ENCODE measurements at regions not wholly inside any gene's neighbourhood (a gene's known extent, or its start where the extent isn't known, plus 50 kb on each side); places are given as distances from the start of the nearest gene placed in this dataset.

DNA sequence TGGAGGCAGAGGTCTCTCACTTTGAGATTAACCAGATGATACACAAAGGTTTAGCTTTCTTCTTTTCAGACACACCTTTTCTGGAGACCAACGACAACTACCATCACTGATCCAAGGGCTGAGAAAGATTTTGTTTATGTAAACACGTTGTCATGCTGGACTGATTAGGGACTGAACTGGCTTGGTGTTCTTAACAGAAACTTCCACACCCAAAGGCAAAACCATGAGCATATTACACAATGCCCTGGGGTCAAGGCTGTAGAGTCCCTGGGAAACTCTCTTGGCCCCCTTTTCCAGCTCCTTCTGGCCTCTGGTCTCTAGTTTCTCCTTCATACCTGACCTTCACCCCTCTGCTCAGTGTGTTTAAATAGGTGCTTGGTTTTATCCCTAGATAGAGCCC is 447.0 kb upstream of the TCF4 start:
- TF ChIP-seq PATZ1 (CRISPR knock-in tag; IDR thresholded peaks at IDR 0.05; ENCODE audit: borderline replicate concordance) = no peak
- ATAC-seq = no peak

DNA sequence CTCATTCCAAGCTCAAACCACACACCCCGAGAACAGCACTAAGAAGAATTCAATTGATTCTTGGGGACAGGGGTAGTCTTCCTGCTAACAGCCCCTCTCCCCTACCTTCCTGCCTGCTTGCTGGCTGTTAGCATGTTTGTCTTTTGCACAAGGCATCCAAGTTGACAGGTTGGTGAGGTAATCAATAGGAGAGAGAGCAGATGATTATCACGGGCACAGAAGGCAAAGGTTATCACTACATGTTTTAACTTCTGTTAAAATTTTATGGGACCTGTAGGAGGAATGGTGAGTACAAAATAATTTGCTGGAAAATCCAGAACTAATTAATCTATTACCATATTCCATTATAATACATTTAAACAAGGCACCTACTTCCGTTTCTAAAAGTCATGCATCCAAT is 442.1 kb upstream of the TCF4 start:
- TF ChIP-seq PATZ1 (CRISPR knock-in tag; IDR thresholded peaks at IDR 0.05; ENCODE audit: borderline replicate concordance) = no peak
- no peak for TF ChIP-seq ARNTL (CRISPR knock-in tag; IDR thresholded peaks at IDR 0.05; ENCODE audit: borderline replicate concordance, low read depth)
- TF ChIP-seq TOX (CRISPR knock-in tag; IDR thresholded peaks at IDR 0.05; ENCODE audit: borderline replicate concordance) = no peak
- TF ChIP-seq ISL1 (CRISPR knock-in tag; IDR thresholded peaks at IDR 0.05) = no peak
- TF ChIP-seq ZC3H10 (CRISPR knock-in tag; IDR thresholded peaks at IDR 0.05) = no peak
- TF ChIP-seq ZNF565 (CRISPR knock-in tag; conservative IDR thresholded peaks at IDR 0.05; ENCODE audit: low read depth) = no peak
- TF ChIP-seq TCF4 (CRISPR knock-in tag; IDR thresholded peaks at IDR 0.05; ENCODE audit: borderline replicate concordance) = no peak
- no peak for TF ChIP-seq SNAI2 (CRISPR knock-in tag; IDR thresholded peaks at IDR 0.05)
- no peak for TF ChIP-seq GLIS3 (CRISPR knock-in tag; IDR thresholded peaks at IDR 0.05)
- no peak for TF ChIP-seq CSDC2 (CRISPR knock-in tag; IDR thresholded peaks at IDR 0.05)
- TF ChIP-seq TSHZ2 (CRISPR knock-in tag; IDR thresholded peaks at IDR 0.05) = no peak
- no peak for TF ChIP-seq ZNF8 (CRISPR knock-in tag; IDR thresholded peaks at IDR 0.05)

DNA sequence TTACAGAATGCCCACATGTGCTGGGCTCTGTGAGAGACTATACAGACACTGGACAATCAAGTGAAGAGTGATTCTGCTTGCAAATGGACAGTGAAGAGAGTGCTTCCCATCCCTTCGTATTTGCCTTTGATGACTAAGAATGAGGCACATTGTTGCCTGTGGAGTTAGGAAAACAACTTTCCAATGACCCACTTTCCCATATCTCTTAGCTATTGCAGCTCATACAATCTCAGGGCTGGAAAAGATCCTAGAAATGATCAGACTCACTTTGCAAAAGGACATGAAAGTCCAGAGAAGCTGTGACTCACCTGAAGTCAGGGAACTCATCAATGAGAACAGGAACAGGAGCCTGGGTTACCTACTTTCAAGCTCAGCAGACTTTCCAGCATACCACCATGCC is 440.5 kb upstream of the TCF4 start:
- ATAC-seq = no peak
- TF ChIP-seq ZNF8 (CRISPR knock-in tag; IDR thresholded peaks at IDR 0.05) (no peak), CSDC2 (CRISPR knock-in tag; IDR thresholded peaks at IDR 0.05) (no peak), RARB (CRISPR knock-in tag; IDR thresholded peaks at IDR 0.05) (no peak)

More for the DNA sequence above, 442.1 kb upstream of the TCF4 start:
- ATAC-seq = no peak

DNA sequence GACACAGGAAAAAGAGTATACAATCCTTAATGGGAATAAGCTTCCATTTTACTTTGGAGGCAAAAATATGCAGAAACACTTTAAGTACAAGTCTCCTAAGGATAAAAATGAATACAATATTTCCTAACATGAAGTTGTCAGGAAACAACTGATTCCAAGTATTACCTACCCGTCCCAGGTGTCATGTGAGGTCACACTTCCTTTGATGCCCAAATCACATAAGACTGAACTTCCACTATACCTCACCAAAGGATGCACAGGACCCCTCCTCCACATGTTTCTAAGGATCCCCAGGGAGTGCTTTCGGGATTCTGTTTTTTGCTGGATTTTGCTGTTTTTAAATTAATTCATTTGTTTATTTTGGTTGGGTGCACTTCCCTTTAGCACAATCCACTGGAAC is 438.5 kb upstream of the TCF4 start:
- no peak for ATAC-seq
- TF ChIP-seq POU6F1 (CRISPR knock-in tag; IDR thresholded peaks at IDR 0.05; ENCODE audit: borderline replicate concordance, low read depth) (no peak), ZNF70 (CRISPR knock-in tag; IDR thresholded peaks at IDR 0.05) (no peak), CSDC2 (CRISPR knock-in tag; IDR thresholded peaks at IDR 0.05) (no peak), ARNTL (CRISPR knock-in tag; IDR thresholded peaks at IDR 0.05; ENCODE audit: borderline replicate concordance, low read depth) (no peak), ISL1 (CRISPR knock-in tag; IDR thresholded peaks at IDR 0.05) (no peak), ZC3H10 (CRISPR knock-in tag; IDR thresholded peaks at IDR 0.05) (no peak), ZNF565 (CRISPR knock-in tag; conservative IDR thresholded peaks at IDR 0.05; ENCODE audit: low read depth) (no peak), SNAI2 (CRISPR knock-in tag; IDR thresholded peaks at IDR 0.05) (no peak), ZNF8 (CRISPR knock-in tag; IDR thresholded peaks at IDR 0.05) (no peak), TOX (CRISPR knock-in tag; IDR thresholded peaks at IDR 0.05; ENCODE audit: borderline replicate concordance) (no peak), ZFP30 (CRISPR knock-in tag; IDR thresholded peaks at IDR 0.05) (no peak), TSHZ2 (CRISPR knock-in tag; IDR thresholded peaks at IDR 0.05) (no peak)

Measured in SK-N-SH treated with all-trans-retinoic acid at 6 μM for 48 hours (cell line).